ENCODE measurements at regions not wholly inside any gene's neighbourhood (a gene's known extent, or its start where the extent isn't known, plus 50 kb on each side); places are given as distances from the start of the nearest gene placed in this dataset.

GRCh38 chr5:164713682-164714081 lies 1208.3 kb downstream of the MAT2B start:
- TF ChIP-seq CTCF (IDR thresholded peaks at IDR 0.05) (no peak), POLR2A (IDR thresholded peaks at IDR 0.05) (no peak)
